CD4-positive, CD25-positive, alpha-beta regulatory T cell (primary cell): ENCODE measurements at regions not wholly inside any gene's neighbourhood (a gene's known extent, or its start where the extent isn't known, plus 50 kb on each side); places are given as distances from the start of the nearest gene placed in this dataset.

Experiments used
- ATAC-seq, 2 donors: fragments of 150-1000 bp; cut with Tn5 transposase; one replicate each; pipeline ENCODE4 v1.10.0; 2021; ENCODE audit warnings: low read depth in 2 of 2, moderate number of reproducible peaks in 2 of 2, moderate library complexity in 1 of 2
- DNase-seq, 3 donors: peaks; one replicate each; pipeline versions ENCODE4 v3.0.0 to v3.0.0-alpha.2; 2012 to 2022; ENCODE audit warnings: mixed read lengths in 1 of 3
- H3K27ac ChIP-seq: one replicate; pipeline ENCODE4 v1.7.0; 2013; ENCODE audit warnings: mild to moderate bottlenecking, low read length; ENCODE audit not compliant: insufficient read depth, poor library complexity, severe bottlenecking
- H3K27me3 ChIP-seq: one replicate; pipeline ENCODE4 v1.7.0; 2013; ENCODE audit warnings: low read length; ENCODE audit not compliant: control insufficient read depth, insufficient read depth
- H3K36me3 ChIP-seq: one replicate; pipeline ENCODE4 v1.7.0; 2013; ENCODE audit warnings: mild to moderate bottlenecking, low read length, moderate library complexity; ENCODE audit not compliant: control insufficient read depth, insufficient read depth
- H3K4me1 ChIP-seq: 2 replicates; pipeline ENCODE4 v1.7.0; 2013; ENCODE audit warnings: mild to moderate bottlenecking, low read length; ENCODE audit not compliant: insufficient read depth, control insufficient read depth, poor library complexity, severe bottlenecking
- H3K4me3 ChIP-seq: one replicate; pipeline ENCODE4 v1.7.0; 2013; ENCODE audit warnings: low read depth, mild to moderate bottlenecking, low read length, moderate library complexity
- H3K9me3 ChIP-seq, 2 experiments: 1 replicate in 1 of 2; 2 replicates in 1 of 2; pipeline ENCODE4 v1.7.0; 2013; ENCODE audit warnings: low read length in 2 of 2, mild to moderate bottlenecking in 1 of 2, moderate library complexity in 1 of 2; ENCODE audit not compliant: control insufficient read depth in 2 of 2
- H3K27ac Mint-ChIP-seq, 3 donors: one replicate each; pipeline ENCODE4 v1.8.0; 2020 to 2022; ENCODE audit warnings: mild to moderate bottlenecking in 3 of 3, mixed read lengths in 3 of 3, moderate library complexity in 2 of 3
- H3K27me3 Mint-ChIP-seq: one replicate; pipeline ENCODE4 v1.8.0; 2022; ENCODE audit warnings: mild to moderate bottlenecking, mixed read lengths
- H3K36me3 Mint-ChIP-seq: one replicate; pipeline ENCODE4 v1.8.0; 2020; ENCODE audit warnings: mixed read lengths
- H3K4me1 Mint-ChIP-seq, 4 donors: one replicate each; pipeline ENCODE4 v1.8.0; 2020 to 2022; ENCODE audit warnings: mixed read lengths in 4 of 4, mild to moderate bottlenecking in 1 of 4
- H3K4me3 Mint-ChIP-seq, 4 donors: one replicate each; pipeline ENCODE4 v1.8.0; 2020 to 2022; ENCODE audit warnings: mild to moderate bottlenecking in 4 of 4, mixed read lengths in 4 of 4, moderate library complexity in 3 of 4
- H3K9me3 Mint-ChIP-seq, 7 donors: one replicate each; pipeline ENCODE4 v1.8.0; 2020 to 2022; ENCODE audit warnings: mixed read lengths in 7 of 7, mild to moderate bottlenecking in 3 of 7, moderate library complexity in 2 of 7

GRCh38 chr7:68425377-68425776 lies 1172.9 kb upstream of the AUTS2 start:
- Mint-ChIP-seq H3K27ac (no peak overlapping the region), H3K4me3 (no peak overlapping the region), H3K36me3 (no peaks in the 10 kb centered on the region), H3K4me1 (no peaks in the 10 kb centered on the region), H3K27me3 (no peaks in the 10 kb centered on the region), H3K9me3 (peaks cover 4 to 24% (median 13%) of the 10 kb centered on the region in 7 donors)
- Histone ChIP-seq H3K36me3 (no peaks in the 10 kb centered on the region), H3K9me3 (peaks cover 0 to 3% of the 10 kb centered on the region in 2 experiments), H3K4me1 (no peaks in the 10 kb centered on the region), H3K27me3 (no peaks in the 10 kb centered on the region), H3K4me3 (no peak overlapping the region), H3K27ac (no peak overlapping the region)
- DNase-seq, result no peak
- ATAC-seq, result no peak

GRCh38 chr7:68429411-68430117 lies 1168.7 kb upstream of the AUTS2 start:
- Histone ChIP-seq H3K4me1 (no peaks in the 10 kb centered on the region), H3K9me3 (peaks cover 0 to 1% of the 10 kb centered on the region in 2 experiments), H3K36me3 (no peaks in the 10 kb centered on the region), H3K27me3 (no peaks in the 10 kb centered on the region), H3K27ac (no peak overlapping the region), H3K4me3 (no peak overlapping the region)
- no peak overlapping the region for H3K27ac Mint-ChIP-seq
- no peaks in the 10 kb centered on the region for H3K27me3 Mint-ChIP-seq
- peaks cover 3 to 32% (median 11%) of the 10 kb centered on the region in 7 donors for H3K9me3 Mint-ChIP-seq
- H3K4me1 Mint-ChIP-seq, result no peaks in the 10 kb centered on the region
- no peak for ATAC-seq
- no peak overlapping the region for H3K4me3 Mint-ChIP-seq
- DNase-seq, result no peak
- no peaks in the 10 kb centered on the region for H3K36me3 Mint-ChIP-seq

GRCh38 chr7:68432585-68432984 lies 1165.7 kb upstream of the AUTS2 start:
- H3K27me3 Mint-ChIP-seq, result no peaks in the 10 kb centered on the region
- no peak overlapping the region for H3K27ac ChIP-seq
- H3K4me1 ChIP-seq, result no peaks in the 10 kb centered on the region
- no peak overlapping the region for H3K4me3 Mint-ChIP-seq
- no peak overlapping the region for H3K4me3 ChIP-seq
- DNase-seq (no peak), ATAC-seq (no peak)
- H3K36me3 Mint-ChIP-seq, result no peaks in the 10 kb centered on the region
- no peaks in the 10 kb centered on the region for H3K27me3 ChIP-seq
- H3K36me3 ChIP-seq, result no peaks in the 10 kb centered on the region
- peaks cover 0 to 27% (median 20%) of the 10 kb centered on the region in 7 donors for H3K9me3 Mint-ChIP-seq
- H3K9me3 ChIP-seq, result peaks cover 1 to 10% of the 10 kb centered on the region in 2 experiments
- H3K27ac Mint-ChIP-seq, result no peak overlapping the region
- H3K4me1 Mint-ChIP-seq, result no peaks in the 10 kb centered on the region

GRCh38 chr7:68433462-68434070 lies 1164.7 kb upstream of the AUTS2 start:
- no peak for ATAC-seq
- no peak for DNase-seq
- H3K27me3 Mint-ChIP-seq, result no peaks in the 10 kb centered on the region
- H3K36me3 ChIP-seq, result no peaks in the 10 kb centered on the region
- no peaks in the 10 kb centered on the region for H3K27me3 ChIP-seq
- H3K36me3 Mint-ChIP-seq, result no peaks in the 10 kb centered on the region
- no peak overlapping the region for H3K27ac ChIP-seq
- H3K9me3 Mint-ChIP-seq, result peaks cover 0 to 31% (median 17%) of the 10 kb centered on the region in 7 donors
- no peak overlapping the region for H3K4me3 Mint-ChIP-seq
- H3K4me1 ChIP-seq, result no peaks in the 10 kb centered on the region
- H3K9me3 ChIP-seq, result peaks cover 1 to 10% of the 10 kb centered on the region in 2 experiments
- no peak overlapping the region for H3K27ac Mint-ChIP-seq
- H3K4me1 Mint-ChIP-seq, result no peaks in the 10 kb centered on the region
- no peak overlapping the region for H3K4me3 ChIP-seq

DNA sequence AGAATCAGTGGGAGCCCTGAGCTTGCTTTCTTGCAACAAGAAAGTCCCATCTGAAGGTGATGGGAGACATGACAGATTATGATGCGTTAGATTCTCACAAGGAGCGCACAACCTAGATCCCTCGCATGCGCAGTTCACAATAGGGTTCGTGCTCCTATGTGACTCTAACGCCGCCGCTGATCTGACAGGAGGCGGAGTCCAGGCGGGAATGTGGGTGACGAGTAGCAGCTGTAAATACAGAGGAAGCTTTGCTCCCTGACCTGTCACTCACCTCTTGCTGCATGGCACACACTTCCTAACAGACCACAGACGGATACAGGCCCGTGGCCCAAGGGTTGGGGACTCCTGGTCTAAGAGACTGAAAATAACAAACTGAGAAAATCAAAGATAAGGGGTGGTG lies 1163.4 kb upstream of the AUTS2 start:
- Mint-ChIP-seq H3K36me3 (no peaks in the 10 kb centered on the region), H3K4me3 (no peak overlapping the region), H3K27ac (no peak overlapping the region), H3K9me3 (peaks cover 0 to 36% (median 18%) of the 10 kb centered on the region in 7 donors), H3K27me3 (no peaks in the 10 kb centered on the region), H3K4me1 (no peaks in the 10 kb centered on the region)
- Histone ChIP-seq H3K27me3 (no peaks in the 10 kb centered on the region), H3K27ac (no peak overlapping the region), H3K4me1 (no peaks in the 10 kb centered on the region), H3K36me3 (no peaks in the 10 kb centered on the region), H3K9me3 (peaks cover 0 to 10% of the 10 kb centered on the region in 2 experiments), H3K4me3 (no peak overlapping the region)
- ATAC-seq (no peak), DNase-seq (no peak)

DNA sequence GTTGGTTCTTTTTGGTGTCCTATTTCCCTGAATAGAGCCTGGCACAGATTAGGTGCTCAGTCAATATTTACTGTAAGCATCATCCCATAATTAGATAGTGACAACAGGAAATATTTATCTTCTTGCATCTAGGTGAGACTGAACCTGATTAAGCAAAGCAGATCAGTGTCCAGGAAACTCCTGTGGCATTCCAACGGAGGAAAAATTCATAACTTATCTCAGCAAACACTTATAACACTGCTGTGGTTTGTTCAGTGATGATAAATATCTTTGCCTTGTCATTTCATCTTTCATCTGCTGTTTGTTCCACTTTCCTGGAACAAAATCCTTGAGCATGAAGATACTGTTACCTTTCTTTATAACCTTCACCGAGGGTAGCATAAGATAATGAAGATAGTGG lies 1160.3 kb upstream of the AUTS2 start:
- H3K27me3 ChIP-seq, result no peaks in the 10 kb centered on the region
- H3K4me3 ChIP-seq, result no peak overlapping the region
- Mint-ChIP-seq H3K27ac (no peak overlapping the region), H3K4me3 (no peak overlapping the region), H3K4me1 (no peaks in the 10 kb centered on the region), H3K27me3 (no peaks in the 10 kb centered on the region), H3K9me3 (peaks cover 2 to 36% (median 12%) of the 10 kb centered on the region in 7 donors), H3K36me3 (no peaks in the 10 kb centered on the region)
- H3K4me1 ChIP-seq, result no peaks in the 10 kb centered on the region
- no peak overlapping the region for H3K27ac ChIP-seq
- DNase-seq (no peak), ATAC-seq (no peak)
- no peaks in the 10 kb centered on the region for H3K36me3 ChIP-seq
- peaks cover 0 to 10% of the 10 kb centered on the region in 2 experiments for H3K9me3 ChIP-seq

GRCh38 chr7:68438811-68439210 lies 1159.5 kb upstream of the AUTS2 start:
- H3K4me1 ChIP-seq, result no peaks in the 10 kb centered on the region
- Mint-ChIP-seq H3K4me3 (no peak overlapping the region), H3K9me3 (peaks cover 2 to 36% (median 12%) of the 10 kb centered on the region in 7 donors), H3K4me1 (no peaks in the 10 kb centered on the region), H3K36me3 (no peaks in the 10 kb centered on the region), H3K27ac (no peak overlapping the region), H3K27me3 (no peaks in the 10 kb centered on the region)
- H3K4me3 ChIP-seq, result no peak overlapping the region
- H3K27ac ChIP-seq, result no peak overlapping the region
- no peaks in the 10 kb centered on the region for H3K27me3 ChIP-seq
- ATAC-seq (no peak), DNase-seq (no peak)
- H3K9me3 ChIP-seq, result peaks cover 0 to 10% of the 10 kb centered on the region in 2 experiments
- no peaks in the 10 kb centered on the region for H3K36me3 ChIP-seq

DNA sequence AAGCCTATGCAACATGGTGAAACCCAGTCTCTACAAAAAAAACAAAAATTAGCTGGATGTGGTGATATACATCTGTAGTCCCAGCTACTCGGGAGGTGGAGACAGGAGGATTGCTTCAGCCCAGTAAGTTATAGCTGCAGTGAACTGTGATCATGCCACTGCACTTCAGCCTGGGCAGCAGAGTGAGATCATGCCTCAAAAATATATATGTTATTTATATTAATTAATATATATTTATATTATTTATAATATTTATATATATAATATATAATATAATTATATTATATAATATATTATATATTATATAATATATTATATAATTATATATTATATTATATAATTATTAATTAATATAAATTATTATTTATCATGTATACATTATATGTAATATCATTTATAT lies 1158.4 kb upstream of the AUTS2 start:
- H3K36me3 ChIP-seq, result no peaks in the 10 kb centered on the region
- Mint-ChIP-seq H3K36me3 (no peaks in the 10 kb centered on the region), H3K9me3 (peaks cover 4 to 44% (median 15%) of the 10 kb centered on the region in 7 donors), H3K4me1 (no peaks in the 10 kb centered on the region), H3K27ac (no peak overlapping the region), H3K4me3 (no peak overlapping the region), H3K27me3 (no peaks in the 10 kb centered on the region)
- H3K27me3 ChIP-seq, result no peaks in the 10 kb centered on the region
- DNase-seq (no peak), ATAC-seq (no peak)
- peaks cover 0 to 8% of the 10 kb centered on the region in 2 experiments for H3K9me3 ChIP-seq
- no peak overlapping the region for H3K4me3 ChIP-seq
- no peaks in the 10 kb centered on the region for H3K4me1 ChIP-seq
- no peak overlapping the region for H3K27ac ChIP-seq
